Adrenal gland (tissue), 9 donors: ENCODE measurements at regions not wholly inside any gene's neighbourhood (a gene's known extent, or its start where the extent isn't known, plus 50 kb on each side); places are given as distances from the start of the nearest gene placed in this dataset.

Source experiments
- DNase-seq, 7 donors: peaks; one replicate each; pipeline ENCODE4 v3.0.0-alpha.2; 2019 to 2020
- H3K27ac ChIP-seq, 5 donors: fragments of 200-600 bp; sonication (generic) in 4 of 5; 1 replicate in 3 of 5; 2 replicates in 2 of 5; pipeline versions ENCODE4 v1.5.1 to v1.8.0; 2016 to 2020; ENCODE audit warnings: mild to moderate bottlenecking in 1 of 5
- H3K27me3 ChIP-seq: fragments of 200-600 bp; 2 replicates; pipeline ENCODE4 v1.8.0; 2021
- H3K36me3 ChIP-seq, 2 donors: fragments of 200-600 bp; replicated peaks in 1 of 2; 1 replicate in 1 of 2; 2 replicates in 1 of 2; pipeline versions ENCODE4 v1.5.1 to v1.8.0; 2018 to 2022
- H3K4me1 ChIP-seq, 2 donors: fragments of 200-600 bp; replicated peaks in 1 of 2; 1 replicate in 1 of 2; 2 replicates in 1 of 2; pipeline versions ENCODE4 v1.5.1 to v1.8.0; 2018 to 2021
- H3K4me3 ChIP-seq, 4 donors: fragments of 200-600 bp; sonication (generic) in 3 of 4; one replicate each; pipeline ENCODE4 v1.5.1; 2016 to 2018
- H3K9me3 ChIP-seq, 3 donors: fragments of 200-600 bp; sonication (generic) in 1 of 3; replicated peaks in 1 of 3; 1 replicate in 2 of 3; 2 replicates in 1 of 3; pipeline versions ENCODE4 v1.5.1 to v1.8.0; 2016 to 2021
- CTCF ChIP-seq, 6 experiments: fragments of 450-650 bp in 4 of 6; fragments of 200-600 bp in 2 of 6; sonication (generic) in 1 of 6; IDR thresholded peaks; 1 replicate in 5 of 6; 2 replicates in 1 of 6; pipeline versions ENCODE4 v1.5.1 to v1.8.0; 2016 to 2021; ENCODE audit warnings: antibody characterized with exemption in 6 of 6, mild to moderate bottlenecking in 2 of 6, moderate library complexity in 1 of 6
- POLR2A ChIP-seq, 2 donors: fragments of 450-650 bp; IDR thresholded peaks; one replicate each; pipeline ENCODE4 v1.6.1; 2017; ENCODE audit warnings: antibody characterized with exemption in 2 of 2, mild to moderate bottlenecking in 2 of 2, moderate library complexity in 1 of 2
- WGBS, 4 donors: extraction: QIAGEN DNeasy Blood & Tissue Kit in 2 of 4; methylation state at CpG; one replicate each; pipeline versions ENCODE4 v1.1.5 to v1.1.7; 2013 to 2017; 5-methylcytosine and 5-hydroxymethylcytosine counted together
- intact Hi-C, 2 donors: fragments of 100-400 bp; cut with DNase I; formaldehyde crosslinking; loops; one replicate each; pipeline versions ENCODE4 v1.14.1 to v1.15.0; 2022 to 2023
- donor health status: healthy with polysubstance abuse.
- donor health status: Bipolar disorder and iron deficiency.
- donor health status: DM: yes; HTN: yes; CAD: no.
- donor health status: DM: no; HTN: no; CAD: no.
- donor health status: DM: no; HTN: no; CAD: no.

- Histone ChIP-seq H3K4me1 (no peaks in the 10 kb centered on the region), H3K27ac (no peak overlapping the region), H3K9me3 (no peaks in the 10 kb centered on the region), H3K27me3 (no peaks in the 10 kb centered on the region), H3K36me3 (no peaks in the 10 kb centered on the region), H3K4me3 (no peak overlapping the region)
- DNase-seq = no peak
- WGBS, 4 donors = 65 to 93% (median 81%) methylated on average over 3 to 4 of the region's 4 CpGs
- intact Hi-C loops = no loop called here
- TF ChIP-seq CTCF (IDR thresholded peaks at IDR 0.05) = no peak
- TF ChIP-seq POLR2A (IDR thresholded peaks at IDR 0.05) = no peak
Measured at GRCh38 chr3:194817592-194817930, 131.9 kb downstream of the FAM43A start.

- TF ChIP-seq CTCF (IDR thresholded peaks at IDR 0.05) = no peak
- no peak for TF ChIP-seq POLR2A (IDR thresholded peaks at IDR 0.05)
- no peaks in the 10 kb centered on the region for H3K4me1 ChIP-seq
- intact Hi-C loops = no loop called here
- H3K27me3 ChIP-seq = no peaks in the 10 kb centered on the region
- 57 to 71% (median 64%) methylated on average over 6 of the region's 6 CpGs for WGBS, 4 donors
- no peak for DNase-seq
- no peaks in the 10 kb centered on the region for H3K36me3 ChIP-seq
- H3K9me3 ChIP-seq = no peaks in the 10 kb centered on the region
- H3K4me3 ChIP-seq = no peak overlapping the region
- no peak overlapping the region for H3K27ac ChIP-seq
Measured at GRCh38 chr3:194817936-194818335, 132.3 kb downstream of the FAM43A start.

GRCh38 chr3:194824100-194824499, 138.4 kb downstream of the FAM43A start:
- no peaks in the 10 kb centered on the region for H3K4me1 ChIP-seq
- no peak overlapping the region for H3K4me3 ChIP-seq
- H3K27ac ChIP-seq = no peak overlapping the region
- no peaks in the 10 kb centered on the region for H3K27me3 ChIP-seq
- no peak for DNase-seq
- TF ChIP-seq POLR2A (IDR thresholded peaks at IDR 0.05) (no peak), CTCF (IDR thresholded peaks at IDR 0.05) (no peak)
- intact Hi-C loops = no loop called here
- 56 to 70% (median 63%) methylated on average over 4 of the region's 4 CpGs for WGBS, 4 donors
- H3K36me3 ChIP-seq = no peaks in the 10 kb centered on the region
- no peaks in the 10 kb centered on the region for H3K9me3 ChIP-seq

GRCh38 chr3:194824701-194825111, 139.0 kb downstream of the FAM43A start:
- H3K4me3 ChIP-seq = no peak overlapping the region
- no peak for DNase-seq
- 74 to 79% (median 76%) methylated on average over 6 to 15 of the region's 15 CpGs for WGBS, 4 donors
- no peaks in the 10 kb centered on the region for H3K4me1 ChIP-seq
- intact Hi-C loops = no loop called here
- H3K27me3 ChIP-seq = no peaks in the 10 kb centered on the region
- H3K27ac ChIP-seq = no peak overlapping the region
- no peaks in the 10 kb centered on the region for H3K36me3 ChIP-seq
- no peaks in the 10 kb centered on the region for H3K9me3 ChIP-seq
- TF ChIP-seq POLR2A (IDR thresholded peaks at IDR 0.05) (no peak), CTCF (IDR thresholded peaks at IDR 0.05) (no peak)
